GM23338 (cell line): ENCODE measurements at regions not wholly inside any gene's neighbourhood (a gene's known extent, or its start where the extent isn't known, plus 50 kb on each side); places are given as distances from the start of the nearest gene placed in this dataset.

ENCODE experiments used
- ATAC-seq: fragments of 200-7000 bp; cut with Tn5 transposase; 3 replicates; pipeline ENCODE4 v1.9.1; 2020
- DNase-seq: peaks from one replicate; pipeline ENCODE4 v3.0.0-alpha.2; 2015; ENCODE audit warnings: low spot score
- H2AFZ ChIP-seq: fragments of 200-600 bp; sonication (generic); 2 replicates; pipeline ENCODE4 v1.8.0; 2016; ENCODE audit warnings: antibody characterized with exemption, mild to moderate bottlenecking, moderate library complexity
- H3F3A ChIP-seq: fragments of 200-600 bp; sonication (generic); replicated peaks from 2 replicates; pipeline ENCODE4 v1.8.0; 2017; ENCODE audit warnings: antibody characterized with exemption, mixed run types, low read depth
- H3K27ac ChIP-seq: fragments of 200-600 bp; sonication (generic); 2 replicates; pipeline ENCODE4 v1.6.1; 2016; ENCODE audit warnings: low read depth
- H3K27me3 ChIP-seq: fragments of 200-600 bp; sonication (generic); 2 replicates; pipeline ENCODE4 v1.8.0; 2016; ENCODE audit warnings: mild to moderate bottlenecking, mixed run types, moderate library complexity; ENCODE audit not compliant: insufficient read depth
- H3K36me3 ChIP-seq: fragments of 200-600 bp; sonication (generic); 2 replicates; pipeline ENCODE4 v1.8.0; 2016; ENCODE audit warnings: mild to moderate bottlenecking; ENCODE audit not compliant: insufficient read depth
- H3K4me1 ChIP-seq: fragments of 200-600 bp; sonication (generic); 2 replicates; pipeline ENCODE4 v1.8.0; 2016; ENCODE audit warnings: mild to moderate bottlenecking, moderate library complexity; ENCODE audit not compliant: insufficient read depth
- H3K4me2 ChIP-seq: fragments of 200-600 bp; sonication (generic); 2 replicates; pipeline ENCODE4 v1.7.1; 2017; ENCODE audit warnings: mixed run types
- H3K4me3 ChIP-seq: fragments of 200-600 bp; sonication (generic); 2 replicates; pipeline ENCODE4 v1.6.1; 2016; ENCODE audit warnings: mixed run types
- H3K79me2 ChIP-seq: fragments of 200-600 bp; sonication (generic); replicated peaks from 2 replicates; pipeline ENCODE4 v1.8.0; 2017; ENCODE audit warnings: mild to moderate bottlenecking; ENCODE audit not compliant: insufficient read depth
- H3K9me2 ChIP-seq: fragments of 200-600 bp; sonication (generic); 2 replicates; pipeline ENCODE4 v1.8.0; 2017; ENCODE audit not compliant: insufficient read depth
- H4K20me1 ChIP-seq: fragments of 200-600 bp; sonication (generic); replicated peaks from 2 replicates; pipeline ENCODE4 v1.8.0; 2017; ENCODE audit warnings: mild to moderate bottlenecking; ENCODE audit not compliant: insufficient read depth
- H3K27ac Mint-ChIP-seq: 2 replicates; pipeline ENCODE4 v1.8.0; 2020; ENCODE audit warnings: inconsistent platforms, mild to moderate bottlenecking, moderate library complexity, mixed read lengths
- H3K27me3 Mint-ChIP-seq: 3 replicates; pipeline ENCODE4 v1.8.0; 2022; ENCODE audit warnings: low read depth, mild to moderate bottlenecking, moderate library complexity, mixed read lengths, inconsistent platforms; ENCODE audit not compliant: insufficient read depth, poor library complexity
- H3K36me3 Mint-ChIP-seq: 3 replicates; pipeline ENCODE4 v1.8.0; 2021; ENCODE audit warnings: low read depth, mild to moderate bottlenecking, inconsistent platforms, moderate library complexity, mixed read lengths
- H3K4me1 Mint-ChIP-seq: 3 replicates; pipeline ENCODE4 v1.8.0; 2020; ENCODE audit warnings: mild to moderate bottlenecking, inconsistent platforms, mixed read lengths
- H3K4me3 Mint-ChIP-seq: 3 replicates; pipeline ENCODE4 v1.8.0; 2021; ENCODE audit warnings: moderate library complexity, mild to moderate bottlenecking, inconsistent platforms, mixed read lengths
- H3K9me3 Mint-ChIP-seq: 3 replicates; pipeline ENCODE4 v1.8.0; 2020; ENCODE audit warnings: moderate library complexity, mild to moderate bottlenecking, inconsistent platforms, mixed read lengths
- CREB1 ChIP-seq: fragments of 250-450 bp; sonication (Bioruptor Pico); IDR thresholded peaks from 2 replicates; pipeline ENCODE4 v1.5.0; 2020; ENCODE audit warnings: low read depth, mild to moderate bottlenecking, moderate library complexity
- EZH2phosphoT487 ChIP-seq: fragments of 200-600 bp; sonication (generic); IDR thresholded peaks from one replicate; pipeline ENCODE4 v1.8.1; 2018; ENCODE audit warnings: antibody characterized with exemption; ENCODE audit not compliant: unreplicated experiment
- JUNB ChIP-seq: IDR thresholded peaks from one replicate; pipeline ENCODE4 v1.6.1; 2016; ENCODE audit warnings: antibody characterized with exemption; ENCODE audit not compliant: unreplicated experiment
- ZNF462 ChIP-seq: fragments of 250-450 bp; sonication (Bioruptor Pico); IDR thresholded peaks from 2 replicates; pipeline ENCODE4 v1.5.0; 2020; ENCODE audit warnings: mild to moderate bottlenecking, moderate library complexity
- TF ChIP-seq, protein P1 (sequence below): IDR thresholded peaks from one replicate; pipeline ENCODE4 v1.6.1; 2018; ENCODE audit warnings: antibody characterized with exemption; ENCODE audit not compliant: unreplicated experiment
- TF ChIP-seq, protein P2 (sequence below), 2 experiments: fragments of 200-600 bp in 1 of 2; sonication (generic) in 1 of 2; conservative IDR thresholded peaks; 2 replicates each; pipeline versions ENCODE4 v1.5.1 to v1.6.1; 2016 to 2017; ENCODE audit warnings: antibody characterized with exemption in 2 of 2, low read depth in 2 of 2, mild to moderate bottlenecking in 2 of 2, moderate library complexity in 1 of 2

DNA sequence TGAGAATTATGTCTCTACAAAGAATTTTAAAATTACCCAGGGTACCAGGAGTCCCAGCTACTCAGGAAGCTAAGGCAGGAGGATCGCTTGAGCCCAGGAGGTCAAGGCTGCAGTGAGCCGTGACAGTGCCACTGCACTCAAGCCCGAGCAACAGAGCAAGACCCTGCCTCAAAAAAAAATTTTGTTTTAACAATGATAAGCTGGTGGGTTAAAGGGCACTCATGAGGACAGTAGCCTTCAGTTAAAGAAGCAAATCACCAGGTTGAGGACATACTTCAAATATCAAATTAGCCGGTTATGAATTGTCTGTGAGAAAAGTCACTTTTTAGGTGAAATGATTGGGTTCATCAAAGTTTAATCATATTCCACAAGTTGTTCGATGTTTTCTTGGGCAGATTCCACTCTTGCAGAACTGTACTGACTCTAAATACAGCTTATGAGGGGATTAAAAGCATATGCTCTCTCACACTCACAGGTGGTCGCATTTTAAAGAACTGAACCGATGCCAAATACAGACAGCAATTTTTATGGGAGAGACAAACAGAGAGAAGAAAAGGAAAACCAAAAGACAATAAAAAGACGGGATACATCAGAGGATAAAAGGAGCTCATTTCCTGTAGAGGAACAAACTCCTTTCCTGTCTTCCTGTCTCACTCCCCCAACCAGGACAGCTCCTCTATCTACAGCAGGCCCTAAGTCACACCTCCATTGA, 582.8 kb upstream of the NRP1 start:
- no peak overlapping the region for H3K4me2 ChIP-seq
- no peaks in the 10 kb centered on the region for H3K79me2 ChIP-seq
- Mint-ChIP-seq H3K4me1 (no peaks in the 10 kb centered on the region), H3K27ac (no peak overlapping the region), H3K4me3 (no peak overlapping the region), H3K36me3 (no peaks in the 10 kb centered on the region), H3K27me3 (peaks cover 2% of the 10 kb centered on the region), H3K9me3 (no peaks in the 10 kb centered on the region)
- H3K4me3 ChIP-seq: no peak overlapping the region
- peak overlapping the region; percentile 66; the same call in 1 of the 2 replicates for H2AFZ ChIP-seq
- H3K27me3 ChIP-seq: no peaks in the 10 kb centered on the region
- TF ChIP-seq, protein P1, sequence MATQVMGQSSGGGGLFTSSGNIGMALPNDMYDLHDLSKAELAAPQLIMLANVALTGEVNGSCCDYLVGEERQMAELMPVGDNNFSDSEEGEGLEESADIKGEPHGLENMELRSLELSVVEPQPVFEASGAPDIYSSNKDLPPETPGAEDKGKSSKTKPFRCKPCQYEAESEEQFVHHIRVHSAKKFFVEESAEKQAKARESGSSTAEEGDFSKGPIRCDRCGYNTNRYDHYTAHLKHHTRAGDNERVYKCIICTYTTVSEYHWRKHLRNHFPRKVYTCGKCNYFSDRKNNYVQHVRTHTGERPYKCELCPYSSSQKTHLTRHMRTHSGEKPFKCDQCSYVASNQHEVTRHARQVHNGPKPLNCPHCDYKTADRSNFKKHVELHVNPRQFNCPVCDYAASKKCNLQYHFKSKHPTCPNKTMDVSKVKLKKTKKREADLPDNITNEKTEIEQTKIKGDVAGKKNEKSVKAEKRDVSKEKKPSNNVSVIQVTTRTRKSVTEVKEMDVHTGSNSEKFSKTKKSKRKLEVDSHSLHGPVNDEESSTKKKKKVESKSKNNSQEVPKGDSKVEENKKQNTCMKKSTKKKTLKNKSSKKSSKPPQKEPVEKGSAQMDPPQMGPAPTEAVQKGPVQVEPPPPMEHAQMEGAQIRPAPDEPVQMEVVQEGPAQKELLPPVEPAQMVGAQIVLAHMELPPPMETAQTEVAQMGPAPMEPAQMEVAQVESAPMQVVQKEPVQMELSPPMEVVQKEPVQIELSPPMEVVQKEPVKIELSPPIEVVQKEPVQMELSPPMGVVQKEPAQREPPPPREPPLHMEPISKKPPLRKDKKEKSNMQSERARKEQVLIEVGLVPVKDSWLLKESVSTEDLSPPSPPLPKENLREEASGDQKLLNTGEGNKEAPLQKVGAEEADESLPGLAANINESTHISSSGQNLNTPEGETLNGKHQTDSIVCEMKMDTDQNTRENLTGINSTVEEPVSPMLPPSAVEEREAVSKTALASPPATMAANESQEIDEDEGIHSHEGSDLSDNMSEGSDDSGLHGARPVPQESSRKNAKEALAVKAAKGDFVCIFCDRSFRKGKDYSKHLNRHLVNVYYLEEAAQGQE: no peak
- TF ChIP-seq, protein P2, sequence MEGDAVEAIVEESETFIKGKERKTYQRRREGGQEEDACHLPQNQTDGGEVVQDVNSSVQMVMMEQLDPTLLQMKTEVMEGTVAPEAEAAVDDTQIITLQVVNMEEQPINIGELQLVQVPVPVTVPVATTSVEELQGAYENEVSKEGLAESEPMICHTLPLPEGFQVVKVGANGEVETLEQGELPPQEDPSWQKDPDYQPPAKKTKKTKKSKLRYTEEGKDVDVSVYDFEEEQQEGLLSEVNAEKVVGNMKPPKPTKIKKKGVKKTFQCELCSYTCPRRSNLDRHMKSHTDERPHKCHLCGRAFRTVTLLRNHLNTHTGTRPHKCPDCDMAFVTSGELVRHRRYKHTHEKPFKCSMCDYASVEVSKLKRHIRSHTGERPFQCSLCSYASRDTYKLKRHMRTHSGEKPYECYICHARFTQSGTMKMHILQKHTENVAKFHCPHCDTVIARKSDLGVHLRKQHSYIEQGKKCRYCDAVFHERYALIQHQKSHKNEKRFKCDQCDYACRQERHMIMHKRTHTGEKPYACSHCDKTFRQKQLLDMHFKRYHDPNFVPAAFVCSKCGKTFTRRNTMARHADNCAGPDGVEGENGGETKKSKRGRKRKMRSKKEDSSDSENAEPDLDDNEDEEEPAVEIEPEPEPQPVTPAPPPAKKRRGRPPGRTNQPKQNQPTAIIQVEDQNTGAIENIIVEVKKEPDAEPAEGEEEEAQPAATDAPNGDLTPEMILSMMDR (conservative IDR thresholded peaks at IDR 0.05; ENCODE audit: low read depth in 2 of 2): no peak
- TF ChIP-seq ZNF462: no peak
- TF ChIP-seq EZH2phosphoT487: no peak
- TF ChIP-seq JUNB: no peak
- TF ChIP-seq CREB1 (CRISPR knock-in tag): no peak
- H4K20me1 ChIP-seq: no peaks in the 10 kb centered on the region
- 0 out of 2 replicates have a peak, but pooled peaks cover 7% of the 10 kb centered on the region for H3K9me2 ChIP-seq
- H3K4me1 ChIP-seq: no peaks in the 10 kb centered on the region
- DNase-seq: no peak
- ATAC-seq: no peak
- no peaks in the 10 kb centered on the region for H3K36me3 ChIP-seq
- H3K27ac ChIP-seq: no peak overlapping the region
- no peaks in the 10 kb centered on the region for H3F3A ChIP-seq
